SK-N-SH (cell line): ENCODE measurements at regions not wholly inside any gene's neighbourhood (a gene's known extent, or its start where the extent isn't known, plus 50 kb on each side); places are given as distances from the start of the nearest gene placed in this dataset.

Source experiments
- CTCF ChIA-PET: fragments of 300-600, 350-600 bp; formaldehyde crosslinking; extraction: SDS; loops from one replicate; lab custom pipeline; 2021; lab: Yijun Ruan, JAX
- POLR2A ChIA-PET: fragments of 350-600 bp; sonication (Branson Sonifier 250); formaldehyde crosslinking; extraction: SDS; loops from one replicate; lab custom pipeline; 2020; ENCODE audit warnings: antibody characterized with exemption, inconsistent platforms; lab: Yijun Ruan, JAX
- DNase-seq: peaks from one replicate; pipeline ENCODE4 v3.0.0; 2012
- H2AFZ ChIP-seq: fragments of 200-600 bp; sonication (generic); 2 replicates; pipeline ENCODE4 v1.8.1; 2016; ENCODE audit warnings: antibody characterized with exemption, mild to moderate bottlenecking, low read depth
- H3F3A ChIP-seq: fragments of 200-600 bp; sonication (generic); replicated peaks from 2 replicates; pipeline ENCODE3; 2016; ENCODE audit warnings: antibody characterized with exemption, mild to moderate bottlenecking; ENCODE audit not compliant: insufficient read depth
- H3K27ac ChIP-seq, 2 experiments: fragments of 200-500 bp in 1 of 2; fragments of 200-600 bp in 1 of 2; sonication (Bioruptor generic) in 1 of 2; sonication (generic), shearing (Covaris generic) in 1 of 2; 2 replicates each; pipeline versions ENCODE4 v1.5.1 to v1.6.1; 2014 to 2016; ENCODE audit warnings: low read depth in 2 of 2, inconsistent platforms in 1 of 2, low read length in 1 of 2, mild to moderate bottlenecking in 1 of 2, mixed read lengths in 1 of 2
- H3K27me3 ChIP-seq: fragments of 200-600 bp; sonication (generic), shearing (Covaris generic); 2 replicates; pipeline ENCODE4 v1.6.1; 2016; ENCODE audit warnings: mixed run types; ENCODE audit not compliant: insufficient read depth
- H3K36me3 ChIP-seq, 2 experiments: fragments of 200-500 bp in 1 of 2; fragments of 200-600 bp in 1 of 2; sonication (Bioruptor generic) in 1 of 2; sonication (generic) in 1 of 2; replicated peaks in 1 of 2; 2 replicates each; pipeline versions ENCODE3 to v1.5.1; 2014 to 2016; ENCODE audit warnings: low read length in 1 of 2, mild to moderate bottlenecking in 1 of 2; ENCODE audit not compliant: insufficient read depth in 2 of 2, control insufficient read depth in 1 of 2
- H3K4me1 ChIP-seq, 2 experiments: fragments of 200-500 bp in 1 of 2; fragments of 200-600 bp in 1 of 2; sonication (Bioruptor generic) in 1 of 2; sonication (generic), shearing (Covaris generic) in 1 of 2; 2 replicates each; pipeline versions ENCODE4 v1.5.1 to v1.6.1; 2014 to 2016; ENCODE audit warnings: low read depth in 1 of 2, low read length in 1 of 2, mixed run types in 1 of 2; ENCODE audit not compliant: insufficient read depth in 2 of 2, control insufficient read depth in 1 of 2
- H3K4me2 ChIP-seq: fragments of 200-600 bp; sonication (generic), shearing (Covaris generic); 2 replicates; pipeline ENCODE4 v1.6.1; 2017; ENCODE audit warnings: mixed run types
- H3K4me3 ChIP-seq, 2 experiments: fragments of 200-500 bp in 1 of 2; fragments of 200-600 bp in 1 of 2; sonication (Bioruptor generic) in 1 of 2; sonication (generic), shearing (Covaris generic) in 1 of 2; 2 replicates each; pipeline versions ENCODE4 v1.5.1 to v1.8.1; 2014 to 2016; ENCODE audit warnings: low read depth in 2 of 2, inconsistent platforms in 1 of 2, low read length in 1 of 2, mild to moderate bottlenecking in 1 of 2, mixed read lengths in 1 of 2, moderate library complexity in 1 of 2
- H3K79me2 ChIP-seq: fragments of 200-600 bp; sonication (generic); 2 replicates; pipeline ENCODE4 v1.8.1; 2017; ENCODE audit warnings: mild to moderate bottlenecking; ENCODE audit not compliant: insufficient read depth
- H3K9ac ChIP-seq: fragments of 200-600 bp; sonication (generic); 2 replicates; pipeline ENCODE4 v1.6.1; 2017; ENCODE audit warnings: mixed run types
- H3K9me2 ChIP-seq: fragments of 200-600 bp; sonication (generic); 2 replicates; pipeline ENCODE4 v1.6.1; 2017; ENCODE audit warnings: mixed run types
- H3K9me3 ChIP-seq: fragments of 200-600 bp; sonication (generic); 2 replicates; pipeline ENCODE4 v1.6.1; 2017; ENCODE audit warnings: mixed run types, mild to moderate bottlenecking, moderate library complexity
- H4K20me1 ChIP-seq: fragments of 200-600 bp; sonication (generic); 2 replicates; pipeline ENCODE4 v1.6.1; 2017; ENCODE audit warnings: mild to moderate bottlenecking, mixed run types; ENCODE audit not compliant: insufficient read depth
- ELF1 ChIP-seq: IDR thresholded peaks from 2 replicates; pipeline ENCODE4 v1.4.0; 2012
- FOSL2 ChIP-seq: IDR thresholded peaks from 2 replicates; pipeline ENCODE4 v1.4.0; 2012; ENCODE audit warnings: low read depth, mild to moderate bottlenecking, moderate library complexity, borderline replicate concordance
- FOXM1 ChIP-seq: IDR thresholded peaks from 2 replicates; pipeline ENCODE4 v1.4.0; 2012; ENCODE audit warnings: low read depth, mild to moderate bottlenecking
- GABPA ChIP-seq: IDR thresholded peaks from 2 replicates; pipeline ENCODE4 v1.4.0; 2012; ENCODE audit warnings: low read depth, mild to moderate bottlenecking
- GATA2 ChIP-seq: sonication (generic); formaldehyde crosslinking; IDR thresholded peaks from 2 replicates; pipeline ENCODE4 v1.5.0; 2020; ENCODE audit warnings: mild to moderate bottlenecking, missing genetic modification reagents
- MEF2A ChIP-seq: IDR thresholded peaks from 2 replicates; pipeline ENCODE4 v1.4.0; 2012; ENCODE audit warnings: low read depth, borderline replicate concordance
- MXI1 ChIP-seq: IDR thresholded peaks from 2 replicates; pipeline ENCODE4 v1.6.1; 2012; ENCODE audit warnings: mild to moderate bottlenecking, low read depth, low read length, improper control_type of control experiment
- NRF1 ChIP-seq: IDR thresholded peaks from 2 replicates; pipeline ENCODE4 v1.6.1; 2012; ENCODE audit warnings: low read depth, mild to moderate bottlenecking, low read length
- RAD21 ChIP-seq: IDR thresholded peaks from 2 replicates; pipeline ENCODE4 v1.6.1; 2012; ENCODE audit warnings: mild to moderate bottlenecking, low read length
- RCOR1 ChIP-seq: fragments of 150-350 bp; IDR thresholded peaks from 2 replicates; pipeline ENCODE4 v1.6.1; 2017; ENCODE audit warnings: antibody characterized with exemption, low read length
- SIN3A ChIP-seq: IDR thresholded peaks from 2 replicates; pipeline ENCODE4 v1.6.1; 2012; ENCODE audit warnings: low read depth, mild to moderate bottlenecking, low read length, moderate library complexity, borderline replicate concordance
- TAF1 ChIP-seq: IDR thresholded peaks from 2 replicates; pipeline ENCODE4 v1.6.1; 2012; ENCODE audit warnings: low read depth, mild to moderate bottlenecking, low read length, moderate library complexity, borderline replicate concordance
- YY1 ChIP-seq: IDR thresholded peaks from 2 replicates; pipeline ENCODE4 v1.4.0; 2012; ENCODE audit warnings: low read depth, mild to moderate bottlenecking
- WGBS: methylation state at CpG from one replicate; pipeline ENCODE4 v1.1.6; 2017; ENCODE audit warnings: low lambda C conversion rate; 5-methylcytosine and 5-hydroxymethylcytosine counted together
- TF ChIP-seq, protein P1 (sequence below): IDR thresholded peaks from 2 replicates; pipeline ENCODE4 v1.4.0; 2012; ENCODE audit warnings: low read depth, borderline replicate concordance
- TF ChIP-seq, protein P2 (sequence below): fragments of 200-600 bp; sonication (generic); IDR thresholded peaks from 2 replicates; pipeline ENCODE4 v1.6.1; 2017; ENCODE audit warnings: antibody characterized with exemption, mild to moderate bottlenecking, moderate library complexity
- TF ChIP-seq, protein P3 (sequence below): IDR thresholded peaks from 2 replicates; pipeline ENCODE4 v1.4.0; 2012; ENCODE audit warnings: low read depth
- TF ChIP-seq, protein P4 (sequence below): IDR thresholded peaks from 2 replicates; pipeline ENCODE4; 2012
- TF ChIP-seq, protein P5 (sequence below): fragments of 150-350 bp; IDR thresholded peaks from 2 replicates; pipeline ENCODE4 v1.6.1; 2017; ENCODE audit warnings: antibody characterized with exemption, low read length, low read depth, borderline replicate concordance

DNA sequence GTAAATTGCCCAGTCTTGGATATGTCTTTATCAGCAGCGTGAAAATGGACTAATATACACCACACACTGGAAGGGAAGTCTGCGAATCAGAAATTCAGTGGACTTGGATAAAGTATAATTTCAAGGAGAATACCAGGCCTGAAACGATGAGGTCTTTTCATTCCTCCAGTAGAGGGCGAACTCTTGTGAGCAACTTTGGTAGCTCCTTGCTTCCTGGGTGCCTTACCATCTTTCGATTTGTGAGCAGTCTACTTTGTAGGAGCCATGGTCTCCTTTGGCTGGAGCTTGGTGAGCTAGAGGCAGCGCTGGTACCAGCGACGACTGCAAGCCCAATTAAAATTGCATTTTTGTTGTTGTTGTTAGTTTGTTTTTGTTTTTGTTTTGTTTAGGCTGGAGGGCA lies 791.9 kb downstream of the FAT4 start:
- no peak for DNase-seq
- TF ChIP-seq, protein P1, sequence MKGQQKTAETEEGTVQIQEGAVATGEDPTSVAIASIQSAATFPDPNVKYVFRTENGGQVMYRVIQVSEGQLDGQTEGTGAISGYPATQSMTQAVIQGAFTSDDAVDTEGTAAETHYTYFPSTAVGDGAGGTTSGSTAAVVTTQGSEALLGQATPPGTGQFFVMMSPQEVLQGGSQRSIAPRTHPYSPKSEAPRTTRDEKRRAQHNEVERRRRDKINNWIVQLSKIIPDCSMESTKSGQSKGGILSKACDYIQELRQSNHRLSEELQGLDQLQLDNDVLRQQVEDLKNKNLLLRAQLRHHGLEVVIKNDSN, result no peak
- 0 out of 2 replicates have a peak, but pooled peaks have one; percentile 4 for TF ChIP-seq RAD21
- Histone ChIP-seq H4K20me1 (no peaks in the 10 kb centered on the region), H3K4me1 (no peaks in the 10 kb centered on the region; a peak in 1 of 4 replicates), H3K9ac (no peak overlapping the region), H3K9me3 (no peaks in the 10 kb centered on the region), H3K36me3 (no peaks in the 10 kb centered on the region), H3K9me2 (no peaks in the 10 kb centered on the region), H3F3A (no peaks in the 10 kb centered on the region), H3K4me3 (no peak overlapping the region), H3K4me2 (no peak overlapping the region), H3K27ac (no peak overlapping the region), H3K79me2 (no peaks in the 10 kb centered on the region), H2AFZ (no peak overlapping the region), H3K27me3 (no peaks in the 10 kb centered on the region)
- 92% methylated on average over 8 of the region's 8 CpGs for WGBS
- CTCF ChIA-PET, result interaction anchor here (0.9 to 1.0 kb wide), 2 partner anchors 9 to 1260 kb away, joined by 3 read pairs; no protein-coding TSS in a partner anchor
- POLR2A ChIA-PET, result no interaction called here

DNA sequence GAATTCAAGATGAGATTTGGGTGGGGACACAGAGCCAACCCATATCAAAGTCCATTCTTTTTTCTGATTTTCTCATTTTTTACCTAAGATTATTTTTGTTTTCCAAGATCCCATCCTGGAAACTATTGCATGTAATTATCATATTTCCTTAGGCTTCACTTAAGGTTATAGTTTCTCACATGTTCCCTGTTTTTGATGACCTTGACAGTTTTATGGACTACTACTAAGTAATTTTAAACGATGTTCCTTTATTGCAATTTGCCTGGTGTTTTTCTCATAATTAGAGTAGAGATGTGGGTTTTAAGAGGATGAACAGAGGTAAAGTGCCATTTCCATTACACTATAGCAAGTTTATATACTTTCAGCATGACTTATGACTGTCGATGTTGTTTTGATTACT lies 795.1 kb downstream of the FAT4 start:
- no peaks in the 10 kb centered on the region for H3K4me1 ChIP-seq
- ChIA-PET CTCF (no interaction called here), POLR2A (no interaction called here)
- H3K27me3 ChIP-seq, result no peaks in the 10 kb centered on the region
- DNase-seq, result no peak
- H3K4me2 ChIP-seq, result no peak overlapping the region
- H3K9ac ChIP-seq, result no peak overlapping the region
- H3F3A ChIP-seq, result no peaks in the 10 kb centered on the region
- H3K79me2 ChIP-seq, result no peaks in the 10 kb centered on the region
- H3K27ac ChIP-seq, result no peak overlapping the region
- no peak overlapping the region for H3K4me3 ChIP-seq
- H3K36me3 ChIP-seq, result no peaks in the 10 kb centered on the region
- WGBS, result 61% methylated on average over 2 of the region's 2 CpGs
- no peaks in the 10 kb centered on the region for H4K20me1 ChIP-seq
- H3K9me2 ChIP-seq, result no peaks in the 10 kb centered on the region
- H2AFZ ChIP-seq, result no peak overlapping the region
- TF ChIP-seq FOSL2 (no peak), TAF1 (no peak), NRF1 (no peak), SIN3A (no peak), ELF1 (no peak), MXI1 (no peak), MEF2A (no peak), GATA2 (CRISPR knock-in tag) (no peak), GABPA (no peak), RCOR1 (no peak), YY1 (no peak), FOXM1 (no peak)
- TF ChIP-seq, protein P2, sequence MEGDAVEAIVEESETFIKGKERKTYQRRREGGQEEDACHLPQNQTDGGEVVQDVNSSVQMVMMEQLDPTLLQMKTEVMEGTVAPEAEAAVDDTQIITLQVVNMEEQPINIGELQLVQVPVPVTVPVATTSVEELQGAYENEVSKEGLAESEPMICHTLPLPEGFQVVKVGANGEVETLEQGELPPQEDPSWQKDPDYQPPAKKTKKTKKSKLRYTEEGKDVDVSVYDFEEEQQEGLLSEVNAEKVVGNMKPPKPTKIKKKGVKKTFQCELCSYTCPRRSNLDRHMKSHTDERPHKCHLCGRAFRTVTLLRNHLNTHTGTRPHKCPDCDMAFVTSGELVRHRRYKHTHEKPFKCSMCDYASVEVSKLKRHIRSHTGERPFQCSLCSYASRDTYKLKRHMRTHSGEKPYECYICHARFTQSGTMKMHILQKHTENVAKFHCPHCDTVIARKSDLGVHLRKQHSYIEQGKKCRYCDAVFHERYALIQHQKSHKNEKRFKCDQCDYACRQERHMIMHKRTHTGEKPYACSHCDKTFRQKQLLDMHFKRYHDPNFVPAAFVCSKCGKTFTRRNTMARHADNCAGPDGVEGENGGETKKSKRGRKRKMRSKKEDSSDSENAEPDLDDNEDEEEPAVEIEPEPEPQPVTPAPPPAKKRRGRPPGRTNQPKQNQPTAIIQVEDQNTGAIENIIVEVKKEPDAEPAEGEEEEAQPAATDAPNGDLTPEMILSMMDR, result no peak
- TF ChIP-seq, protein P3, sequence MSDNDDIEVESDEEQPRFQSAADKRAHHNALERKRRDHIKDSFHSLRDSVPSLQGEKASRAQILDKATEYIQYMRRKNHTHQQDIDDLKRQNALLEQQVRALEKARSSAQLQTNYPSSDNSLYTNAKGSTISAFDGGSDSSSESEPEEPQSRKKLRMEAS, result no peak
- TF ChIP-seq, protein P4, sequence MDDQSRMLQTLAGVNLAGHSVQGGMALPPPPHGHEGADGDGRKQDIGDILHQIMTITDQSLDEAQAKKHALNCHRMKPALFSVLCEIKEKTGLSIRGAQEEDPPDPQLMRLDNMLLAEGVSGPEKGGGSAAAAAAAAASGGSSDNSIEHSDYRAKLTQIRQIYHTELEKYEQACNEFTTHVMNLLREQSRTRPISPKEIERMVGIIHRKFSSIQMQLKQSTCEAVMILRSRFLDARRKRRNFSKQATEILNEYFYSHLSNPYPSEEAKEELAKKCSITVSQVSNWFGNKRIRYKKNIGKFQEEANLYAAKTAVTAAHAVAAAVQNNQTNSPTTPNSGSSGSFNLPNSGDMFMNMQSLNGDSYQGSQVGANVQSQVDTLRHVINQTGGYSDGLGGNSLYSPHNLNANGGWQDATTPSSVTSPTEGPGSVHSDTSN, result no peak
- TF ChIP-seq, protein P5, sequence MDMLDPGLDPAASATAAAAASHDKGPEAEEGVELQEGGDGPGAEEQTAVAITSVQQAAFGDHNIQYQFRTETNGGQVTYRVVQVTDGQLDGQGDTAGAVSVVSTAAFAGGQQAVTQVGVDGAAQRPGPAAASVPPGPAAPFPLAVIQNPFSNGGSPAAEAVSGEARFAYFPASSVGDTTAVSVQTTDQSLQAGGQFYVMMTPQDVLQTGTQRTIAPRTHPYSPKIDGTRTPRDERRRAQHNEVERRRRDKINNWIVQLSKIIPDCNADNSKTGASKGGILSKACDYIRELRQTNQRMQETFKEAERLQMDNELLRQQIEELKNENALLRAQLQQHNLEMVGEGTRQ, result no peak
- peaks cover 6% of the 10 kb centered on the region; the same call in 1 of the 2 replicates for H3K9me3 ChIP-seq
